H1 (cell line): ENCODE measurements at regions not wholly inside any gene's neighbourhood (a gene's known extent, or its start where the extent isn't known, plus 50 kb on each side); places are given as distances from the start of the nearest gene placed in this dataset.

ENCODE experiments used
- CTCF ChIA-PET: fragments of 300-600 bp; sonication (Branson Sonifier 250); formaldehyde crosslinking; loops from one replicate; lab custom pipeline; 2021; ENCODE audit not compliant: partially characterized antibody; lab: Charles Lee
- POLR2A ChIA-PET: fragments of 300-600 bp; sonication (Branson Sonifier 250); formaldehyde crosslinking; loops from one replicate; lab custom pipeline; 2021; ENCODE audit warnings: inconsistent platforms; ENCODE audit not compliant: partially characterized antibody; lab: Charles Lee
- DNase-seq, 2 experiments: peaks; one replicate each; pipeline versions ENCODE4 v3.0.0 to v3.0.0-alpha.2; 2010 to 2022; ENCODE audit warnings: low spot score in 2 of 2, low read depth in 1 of 2, mixed read lengths in 1 of 2
- FAIRE-seq: peaks from 2 replicates; lab custom pipeline; 2011; peaks lifted over from hg19 to GRCh38; lab: Jason Lieb, UNC
- H2AFZ ChIP-seq: 2 replicates; pipeline ENCODE4 v1.8.1; 2012; ENCODE audit warnings: low read length, inconsistent platforms
- H2AK5ac ChIP-seq: 2 replicates; pipeline ENCODE4 v1.6.1; 2013; ENCODE audit warnings: low read depth, low read length
- H2BK120ac ChIP-seq: replicated peaks from 2 replicates; pipeline ENCODE3; 2013; ENCODE audit warnings: low read depth, low read length, inconsistent platforms
- H2BK12ac ChIP-seq: 2 replicates; pipeline ENCODE4 v1.6.1; 2013; ENCODE audit warnings: low read depth, low read length
- H2BK15ac ChIP-seq: 2 replicates; pipeline ENCODE4 v1.6.1; 2013; ENCODE audit warnings: low read length
- H2BK20ac ChIP-seq: 2 replicates; pipeline ENCODE4 v1.6.1; 2013; ENCODE audit warnings: low read length
- H2BK5ac ChIP-seq: 2 replicates; pipeline ENCODE4 v1.6.1; 2013; ENCODE audit warnings: low read depth, low read length
- H3K14ac ChIP-seq: 2 replicates; pipeline ENCODE4 v1.6.1; 2013; ENCODE audit warnings: inconsistent platforms; ENCODE audit not compliant: insufficient read length
- H3K18ac ChIP-seq: 2 replicates; pipeline ENCODE4 v1.6.1; 2013; ENCODE audit warnings: low read length; ENCODE audit errors: extremely low read depth
- H3K23ac ChIP-seq: 2 replicates; pipeline ENCODE4 v1.6.1; 2013; ENCODE audit warnings: inconsistent platforms; ENCODE audit not compliant: insufficient read length
- H3K23me2 ChIP-seq: 2 replicates; pipeline ENCODE4 v1.6.1; 2013; ENCODE audit warnings: low read depth, low read length
- H3K27ac ChIP-seq: 2 replicates; pipeline ENCODE4 v1.6.1; 2011; ENCODE audit warnings: low read depth, low read length, inconsistent platforms
- H3K27me3 ChIP-seq, 4 experiments: replicated peaks in 1 of 4; 1 replicate in 1 of 4; 2 replicates in 3 of 4; pipeline versions ENCODE4 v1.6.1 to v1.8.1; 2011 to 2013; ENCODE audit warnings: low read length in 3 of 4, mild to moderate bottlenecking in 3 of 4, inconsistent platforms in 2 of 4, mixed read lengths in 2 of 4, moderate library complexity in 1 of 4; ENCODE audit not compliant: control insufficient read depth in 3 of 4, insufficient read depth in 3 of 4; ENCODE audit errors: extremely low read depth in 1 of 4
- H3K36me3 ChIP-seq, 4 experiments: 2 replicates each; pipeline versions ENCODE4 v1.6.1 to v1.8.1; 2011 to 2013; ENCODE audit warnings: mild to moderate bottlenecking in 4 of 4, low read length in 3 of 4, moderate library complexity in 2 of 4, control low read depth in 1 of 4, inconsistent platforms in 1 of 4; ENCODE audit not compliant: insufficient read depth in 4 of 4, control insufficient read depth in 2 of 4
- H3K4ac ChIP-seq: replicated peaks from 2 replicates; pipeline ENCODE3; 2013; ENCODE audit warnings: low read length, low read depth, mixed read lengths, inconsistent platforms; ENCODE audit not compliant: insufficient read length
- H3K4me1 ChIP-seq, 4 experiments: replicated peaks in 1 of 4; 1 replicate in 1 of 4; 2 replicates in 3 of 4; pipeline versions ENCODE4 v1.6.1 to v1.8.1; 2011 to 2013; ENCODE audit warnings: low read length in 3 of 4, inconsistent platforms in 2 of 4, mixed read lengths in 1 of 4; ENCODE audit not compliant: insufficient read depth in 4 of 4, control insufficient read depth in 3 of 4
- H3K4me2 ChIP-seq, 2 experiments: 2 replicates each; pipeline versions ENCODE4 v1.6.1 to v1.8.1; 2011 to 2013; ENCODE audit warnings: low read depth in 2 of 2, low read length in 2 of 2, control low read depth in 1 of 2, inconsistent platforms in 1 of 2, mild to moderate bottlenecking in 1 of 2; ENCODE audit not compliant: insufficient read depth in 1 of 2
- H3K4me3 ChIP-seq, 4 experiments: fragments of 200-600, 300-600 bp in 1 of 4; sonication (generic), shearing (Covaris generic), sonication (Bioruptor Twin) in 1 of 4; 2 replicates each; pipeline versions ENCODE4 v1.5.1 to v1.8.1; 2011 to 2016; ENCODE audit warnings: low read length in 4 of 4, low read depth in 3 of 4, control low read depth in 2 of 4, inconsistent platforms in 2 of 4, mild to moderate bottlenecking in 2 of 4, mixed read lengths in 1 of 4, moderate library complexity in 1 of 4; ENCODE audit not compliant: insufficient read depth in 2 of 4; ENCODE audit errors: extremely low read depth in 1 of 4
- H3K56ac ChIP-seq: replicated peaks from 2 replicates; pipeline ENCODE3; 2013; ENCODE audit warnings: low read depth, mild to moderate bottlenecking, mixed read lengths, low read length, inconsistent platforms; ENCODE audit not compliant: insufficient read length
- H3K79me1 ChIP-seq: 2 replicates; pipeline ENCODE4 v1.6.1; 2013; ENCODE audit warnings: low read depth, low read length, control low read depth
- H3K79me2 ChIP-seq, 2 experiments: 2 replicates each; pipeline versions ENCODE4 v1.6.1 to v1.8.1; 2012 to 2013; ENCODE audit warnings: low read length in 2 of 2, mild to moderate bottlenecking in 2 of 2, inconsistent platforms in 1 of 2; ENCODE audit not compliant: insufficient read depth in 2 of 2, control insufficient read depth in 1 of 2
- H3K9ac ChIP-seq, 4 experiments: replicated peaks in 1 of 4; 1 replicate in 1 of 4; 2 replicates in 3 of 4; pipeline versions ENCODE4 v1.6.1 to v1.8.1; 2011 to 2013; ENCODE audit warnings: low read depth in 3 of 4, low read length in 3 of 4, control low read depth in 2 of 4, mild to moderate bottlenecking in 2 of 4, moderate library complexity in 2 of 4, inconsistent platforms in 1 of 4; ENCODE audit errors: extremely low read depth in 1 of 4
- H3K9me3 ChIP-seq, 2 experiments: 2 replicates each; pipeline versions ENCODE4 v1.6.1 to v1.8.1; 2012 to 2013; ENCODE audit warnings: mild to moderate bottlenecking in 2 of 2, moderate library complexity in 2 of 2, control low read depth in 1 of 2, inconsistent platforms in 1 of 2, low read depth in 1 of 2, low read length in 1 of 2, mixed read lengths in 1 of 2; ENCODE audit not compliant: insufficient read depth in 2 of 2
- H4K20me1 ChIP-seq, 2 experiments: replicated peaks in 1 of 2; 2 replicates each; pipeline versions ENCODE3 to v1.8.1; 2011 to 2013; ENCODE audit warnings: inconsistent platforms in 2 of 2, low read length in 2 of 2, mild to moderate bottlenecking in 1 of 2; ENCODE audit not compliant: insufficient read depth in 2 of 2, control insufficient read depth in 1 of 2
- H4K5ac ChIP-seq: 2 replicates; pipeline ENCODE4 v1.6.1; 2013; ENCODE audit warnings: low read length, low read depth, mixed read lengths, inconsistent platforms; ENCODE audit not compliant: insufficient read length
- H4K8ac ChIP-seq: 2 replicates; pipeline ENCODE4 v1.8.0; 2013; ENCODE audit warnings: mild to moderate bottlenecking, moderate library complexity, low read length, inconsistent platforms; ENCODE audit not compliant: insufficient read depth; ENCODE audit errors: extremely low read depth
- H4K91ac ChIP-seq: replicated peaks from 2 replicates; pipeline ENCODE3; 2013; ENCODE audit warnings: low read length, mixed read lengths, inconsistent platforms; ENCODE audit not compliant: insufficient read length
- BRCA1 ChIP-seq: IDR thresholded peaks from 2 replicates; pipeline ENCODE4 v1.6.1; 2012; ENCODE audit warnings: low read depth, low read length, improper control_type of control experiment
- CREB1 ChIP-seq: IDR thresholded peaks from 2 replicates; pipeline ENCODE4 v1.6.1; 2012; ENCODE audit warnings: inconsistent platforms
- KDM5A ChIP-seq: fragments of 200-600 bp; IDR thresholded peaks from 2 replicates; pipeline ENCODE4 v1.7.1; 2012; ENCODE audit warnings: mild to moderate bottlenecking, low read length, inconsistent platforms, mixed read lengths
- SIN3A ChIP-seq, 2 experiments: IDR thresholded peaks in 1 of 2; conservative IDR thresholded peaks in 1 of 2; 2 replicates each; pipeline ENCODE4 v1.6.1; 2011 to 2012; ENCODE audit warnings: low read length in 2 of 2, improper control_type of control experiment in 1 of 2, low read depth in 1 of 2, mild to moderate bottlenecking in 1 of 2
- TEAD4 ChIP-seq: IDR thresholded peaks from 2 replicates; pipeline ENCODE4 v1.6.1; 2012; ENCODE audit warnings: low read depth, low read length, inconsistent platforms, mixed read lengths
- USF2 ChIP-seq: IDR thresholded peaks from 2 replicates; pipeline ENCODE4 v1.6.1; 2011; ENCODE audit warnings: low read length, improper control_type of control experiment
- WGBS, 2 experiments: shearing (Covaris generic) in 1 of 2; methylation state at CpG; one replicate each; pipeline versions ENCODE4 v1.1.6 to v1.1.7; 2013 to 2015; ENCODE audit warnings: low lambda C conversion rate in 2 of 2, mixed read lengths in 2 of 2, inconsistent platforms in 1 of 2, low coverage in 1 of 2, missing lambda C conversion rate in 1 of 2; ENCODE audit not compliant: insufficient replicate concordance in 2 of 2, insufficient coverage in 1 of 2, insufficient read length in 1 of 2; ENCODE audit errors: extremely low coverage in 1 of 2, missing lambda C conversion rate in 1 of 2; 5-methylcytosine and 5-hydroxymethylcytosine counted together

- Histone ChIP-seq H3K23me2 (no peaks in the 10 kb centered on the region), H3K18ac (no peak overlapping the region), H3K14ac (no peak overlapping the region), H4K20me1 (no peaks in the 10 kb centered on the region), H3K4ac (no peak overlapping the region), H3K9me3 (no peaks in the 10 kb centered on the region), H2AFZ (no peak overlapping the region), H3K27ac (no peak overlapping the region), H2BK12ac (no peak overlapping the region), H3K4me1 (peaks cover 0 to 2% (median under 1%) of the 10 kb centered on the region in 4 experiments; a peak in 3 of 7 replicates), H2AK5ac (no peak overlapping the region), H4K5ac (no peak overlapping the region), H3K27me3 (peaks cover 0 to 1% (median 0%) of the 10 kb centered on the region in 4 experiments; a peak in 2 of 7 replicates), H3K4me2 (no peak overlapping the region), H3K4me3 (no peak overlapping the region), H3K79me1 (no peaks in the 10 kb centered on the region), H3K9ac (no peak overlapping the region), H4K91ac (no peak overlapping the region), H3K79me2 (no peaks in the 10 kb centered on the region), H2BK20ac (no peak overlapping the region), H3K36me3 (no peaks in the 10 kb centered on the region), H4K8ac (no peak overlapping the region), H2BK15ac (no peak overlapping the region), H3K23ac (no peak overlapping the region), H3K56ac (no peak overlapping the region), H2BK120ac (no peak overlapping the region), H2BK5ac (no peak overlapping the region)
- FAIRE-seq (no peak), DNase-seq (no peak)
- ChIA-PET POLR2A (no interaction called here), CTCF (interaction anchor here (0.6 to 1.5 kb wide), 4 partner anchors 9 to 187 kb away, joined by 3 to 4 read pairs (median 4); no protein-coding TSS in a partner anchor)
- WGBS, 2 experiments: 86% methylated on average over 2 of the region's 2 CpGs; no CpG with 5 or more reads in 1 of the 2 experiments
- no peak for TF ChIP-seq BRCA1
- no peak for TF ChIP-seq SIN3A (conservative IDR thresholded peaks at IDR 0.05 in 1 of 2, IDR thresholded peaks at IDR 0.05 in 1 of 2; ENCODE audit: low read depth in 1 of 2, low read length in 2 of 2)
- TF ChIP-seq TEAD4: no peak
- no peak for TF ChIP-seq CREB1
- TF ChIP-seq KDM5A: no peak
- no peak for TF ChIP-seq USF2
These were observed 262.9 kb downstream of the SNX13 start for GRCh38 chr7:17677408-17677807.
